MCF 10A (cell line): ENCODE measurements at regions not wholly inside any gene's neighbourhood (a gene's known extent, or its start where the extent isn't known, plus 50 kb on each side); places are given as distances from the start of the nearest gene placed in this dataset.
"Not testable (repeated sequence)": the region's sequence is repeated elsewhere in the genome, so short reads cannot be mapped to it uniquely, and the experiment has no call there.

ENCODE experiments used
- BruUV-seq: library from RNA; stranded (reverse); fragments of 400-500 nt; replicated peaks from 2 replicates; lab custom pipeline; 2021; lab: Mats Ljungman, UMichigan
- CTCF ChIA-PET: fragments of 300-600 bp; sonication (Branson Sonifier 250); formaldehyde crosslinking; extraction: SDS; loops from one replicate; lab custom pipeline; 2021; ENCODE audit warnings: antibody characterized with exemption, inconsistent platforms; lab: Yijun Ruan, JAX
- POLR2A ChIA-PET: fragments of 300-600, 350-650 bp; sonication (Branson Sonifier 250); formaldehyde crosslinking; extraction: SDS; loops from one replicate; lab custom pipeline; 2020; ENCODE audit warnings: antibody characterized with exemption, inconsistent platforms; lab: Yijun Ruan, JAX
- DNase-seq: peaks from one replicate; pipeline ENCODE4 v3.0.0-alpha.2; 2018; ENCODE audit not compliant: unreplicated experiment
- H3K27ac Mint-ChIP-seq: one replicate; pipeline ENCODE4 v1.8.0; 2022; ENCODE audit warnings: mild to moderate bottlenecking, low read depth, mixed read lengths; ENCODE audit not compliant: unreplicated experiment
- H3K27me3 Mint-ChIP-seq: one replicate; pipeline ENCODE4 v1.8.0; 2022; ENCODE audit warnings: mixed read lengths; ENCODE audit not compliant: insufficient read depth, unreplicated experiment
- H3K36me3 Mint-ChIP-seq: one replicate; pipeline ENCODE4 v1.8.0; 2022; ENCODE audit warnings: mild to moderate bottlenecking, moderate library complexity, mixed read lengths; ENCODE audit not compliant: insufficient read depth, unreplicated experiment
- H3K4me1 Mint-ChIP-seq: one replicate; pipeline ENCODE4 v1.8.0; 2022; ENCODE audit warnings: mixed read lengths; ENCODE audit not compliant: insufficient read depth, unreplicated experiment
- H3K4me3 Mint-ChIP-seq: one replicate; pipeline ENCODE4 v1.8.0; 2022; ENCODE audit warnings: mild to moderate bottlenecking, moderate library complexity, mixed read lengths; ENCODE audit not compliant: unreplicated experiment
- H3K9me3 Mint-ChIP-seq: one replicate; pipeline ENCODE4 v1.8.0; 2022; ENCODE audit warnings: mixed read lengths; ENCODE audit not compliant: unreplicated experiment
- CTCF ChIP-seq: fragments of 200-600 bp; IDR thresholded peaks from one replicate; pipeline ENCODE4 v1.8.0; 2022; ENCODE audit warnings: antibody characterized with exemption, mild to moderate bottlenecking; ENCODE audit not compliant: unreplicated experiment
- intact Hi-C: fragments of 100-400 bp; cut with micrococcal nuclease; formaldehyde crosslinking; loops from 2 replicates; pipeline ENCODE4 v1.14.1; 2022

- H3K4me1 Mint-ChIP-seq, result peaks cover 6% of the 10 kb centered on the region
- H3K4me3 Mint-ChIP-seq, result no peak overlapping the region
- ChIA-PET POLR2A (no interaction called here), CTCF (interaction anchor here (0.7 kb wide), 1 partner anchor 287 kb away, joined by 5 read pairs; no protein-coding TSS in a partner anchor)
- H3K27ac Mint-ChIP-seq, result no peak overlapping the region
- H3K27me3 Mint-ChIP-seq, result no peaks in the 10 kb centered on the region
- no peaks in the 10 kb centered on the region for H3K36me3 Mint-ChIP-seq
- no TSS peak for BruUV-seq
- no peaks in the 10 kb centered on the region for H3K9me3 Mint-ChIP-seq
- intact Hi-C loops, result no loop called here
- DNase-seq, result peak; percentile 34
- no peak for TF ChIP-seq CTCF
Observed at GRCh38 chr4:187679450-187679849, 316.1 kb upstream of the ZFP42 start.

GRCh38 chr4:187685247-187685646 lies 310.3 kb upstream of the ZFP42 start:
- intact Hi-C loops, result no loop called here
- no peak for TF ChIP-seq CTCF
- Mint-ChIP-seq H3K27me3 (no peaks in the 10 kb centered on the region), H3K36me3 (no peaks in the 10 kb centered on the region), H3K4me1 (peaks cover 9% of the 10 kb centered on the region), H3K27ac (no peak overlapping the region), H3K4me3 (no peak overlapping the region), H3K9me3 (no peaks in the 10 kb centered on the region)
- peak; percentile 53 for DNase-seq
- CTCF ChIA-PET, result no interaction called here
- POLR2A ChIA-PET, result no interaction called here
- no TSS peak for BruUV-seq

- H3K4me3 Mint-ChIP-seq, result no peak overlapping the region
- intact Hi-C loops, result no loop called here
- no peaks in the 10 kb centered on the region for H3K36me3 Mint-ChIP-seq
- no peaks in the 10 kb centered on the region for H3K9me3 Mint-ChIP-seq
- H3K27me3 Mint-ChIP-seq, result no peaks in the 10 kb centered on the region
- BruUV-seq, result no TSS peak
- TF ChIP-seq CTCF, result no peak
- ChIA-PET POLR2A (interaction anchor here (0.8 kb wide), 1 partner anchor 14 kb away, joined by 4 read pairs; no protein-coding TSS in a partner anchor), CTCF (no interaction called here)
- H3K27ac Mint-ChIP-seq, result no peak overlapping the region
- peaks cover 9% of the 10 kb centered on the region for H3K4me1 Mint-ChIP-seq
- DNase-seq, result peak; percentile 48
Observed at GRCh38 chr4:187687697-187688096, 307.9 kb upstream of the ZFP42 start.

GRCh38 chr4:187692626-187693025 lies 302.9 kb upstream of the ZFP42 start:
- ChIA-PET CTCF (interaction anchor here (0.7 to 1.1 kb wide), 3 partner anchors 8 to 322 kb away, joined by 3 to 4 read pairs (median 3); no protein-coding TSS in a partner anchor), POLR2A (interaction anchor here (1.0 kb wide), 1 partner anchor 11 kb away, joined by 3 read pairs; no protein-coding TSS in a partner anchor)
- no peak overlapping the region for H3K27ac Mint-ChIP-seq
- H3K4me1 Mint-ChIP-seq, result no peaks in the 10 kb centered on the region
- no TSS peak for BruUV-seq
- no peak for DNase-seq
- no peaks in the 10 kb centered on the region for H3K9me3 Mint-ChIP-seq
- no peak for TF ChIP-seq CTCF
- H3K4me3 Mint-ChIP-seq, result no peak overlapping the region
- H3K27me3 Mint-ChIP-seq, result no peaks in the 10 kb centered on the region
- intact Hi-C loops, result no loop called here
- no peaks in the 10 kb centered on the region for H3K36me3 Mint-ChIP-seq

GRCh38 chr4:187695531-187695930 lies 300.0 kb upstream of the ZFP42 start:
- CTCF ChIA-PET, H3K27me3 Mint-ChIP-seq, DNase-seq, H3K4me3 Mint-ChIP-seq, H3K4me1 Mint-ChIP-seq, H3K36me3 Mint-ChIP-seq, H3K9me3 Mint-ChIP-seq, BruUV-seq, H3K27ac Mint-ChIP-seq, POLR2A ChIA-PET, intact Hi-C loops: not testable (repeated sequence)
